Daoy (cell line): ENCODE measurements at regions not wholly inside any gene's neighbourhood (a gene's known extent, or its start where the extent isn't known, plus 50 kb on each side); places are given as distances from the start of the nearest gene placed in this dataset.
"Not testable (repeated sequence)": the region's sequence is repeated elsewhere in the genome, so short reads cannot be mapped to it uniquely, and the experiment has no call there.

Source experiments
- DNase-seq: peaks from one replicate; pipeline ENCODE4 v3.0.0-alpha.2; 2015; ENCODE audit warnings: low read depth

DNA sequence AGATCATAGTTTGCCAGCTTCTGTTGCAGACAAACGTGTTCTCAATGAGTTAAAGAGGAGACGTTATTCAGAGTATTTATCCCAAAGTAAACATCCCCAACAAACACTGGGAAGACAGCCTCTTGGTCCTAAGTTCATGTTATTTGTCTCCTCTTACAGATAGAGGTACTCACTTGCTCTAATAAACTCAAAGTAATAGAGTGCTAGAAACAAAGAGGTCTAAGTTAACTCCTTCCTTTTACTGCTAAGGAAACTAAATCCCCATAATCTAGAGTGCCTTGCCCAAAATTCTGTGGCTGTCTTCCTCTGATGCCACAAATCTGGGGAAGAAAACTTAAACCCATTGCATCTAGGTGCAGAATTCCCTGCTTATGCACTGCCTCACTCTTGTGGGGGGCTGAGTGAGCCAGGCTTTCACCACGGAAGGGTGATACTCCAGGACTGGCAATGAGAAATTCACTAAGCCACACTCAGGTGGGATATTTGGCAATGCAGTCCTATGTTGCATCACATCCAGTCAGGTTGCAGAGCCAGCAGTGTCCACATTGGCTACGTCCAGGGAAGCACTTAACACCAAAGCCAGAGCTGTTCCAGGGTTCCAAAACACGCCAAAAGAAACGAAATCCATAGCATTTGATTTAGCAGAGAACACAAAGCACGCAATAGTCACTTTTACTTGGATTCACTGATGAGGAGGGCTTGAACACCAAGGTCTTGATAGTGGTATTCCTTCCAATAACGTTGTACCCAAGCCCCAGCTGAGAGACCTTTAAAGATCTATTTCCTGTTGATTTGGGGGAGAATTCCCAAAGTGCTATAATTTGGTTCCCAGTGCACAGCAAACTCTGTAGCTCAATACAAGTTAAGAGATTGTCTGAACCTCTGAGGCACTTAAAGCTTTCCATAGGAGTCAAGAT is 81.0 kb upstream of the FOXQ1 start:
- DNase-seq = no peak

DNA sequence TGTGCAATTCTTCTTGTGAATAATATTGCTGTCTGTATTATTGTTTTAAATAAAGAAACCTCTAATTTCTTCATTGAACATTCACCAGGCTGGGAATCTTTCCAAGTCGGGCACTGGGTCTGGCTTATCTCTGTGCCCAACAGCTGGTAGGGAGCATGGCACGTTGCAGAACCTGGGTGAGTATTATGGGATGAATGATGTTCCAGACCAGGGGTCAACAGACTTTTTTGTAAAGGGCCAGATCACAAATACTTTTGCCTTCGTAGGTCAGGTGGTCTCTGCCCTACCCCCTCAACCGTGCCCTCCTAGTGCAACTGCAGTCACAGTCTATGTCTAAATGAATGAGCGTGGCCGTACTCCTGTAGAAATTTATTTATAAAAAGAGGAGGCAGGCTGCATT is 81.6 kb upstream of the FOXQ1 start:
- DNase-seq = no peak

DNA sequence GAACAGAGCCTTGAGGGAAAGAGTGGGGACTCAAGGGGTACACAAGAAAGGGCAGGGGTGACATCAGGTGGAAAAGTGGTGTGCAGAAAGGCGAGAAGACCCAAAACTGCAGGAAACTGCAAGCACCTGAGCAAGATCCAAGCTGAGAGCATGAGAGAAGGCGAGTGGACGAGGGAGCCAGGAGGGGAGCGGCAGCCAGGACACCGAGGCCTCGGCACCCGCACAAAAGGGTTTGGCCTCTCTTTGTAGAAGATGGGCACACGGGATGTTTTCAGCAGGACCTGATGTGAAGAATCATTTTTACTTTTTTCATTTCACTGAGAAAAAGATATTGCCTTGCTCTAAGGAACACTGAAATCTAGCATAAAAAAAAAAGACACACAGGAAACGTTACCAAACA is 82.1 kb upstream of the FOXQ1 start:
- no peak for DNase-seq

DNA sequence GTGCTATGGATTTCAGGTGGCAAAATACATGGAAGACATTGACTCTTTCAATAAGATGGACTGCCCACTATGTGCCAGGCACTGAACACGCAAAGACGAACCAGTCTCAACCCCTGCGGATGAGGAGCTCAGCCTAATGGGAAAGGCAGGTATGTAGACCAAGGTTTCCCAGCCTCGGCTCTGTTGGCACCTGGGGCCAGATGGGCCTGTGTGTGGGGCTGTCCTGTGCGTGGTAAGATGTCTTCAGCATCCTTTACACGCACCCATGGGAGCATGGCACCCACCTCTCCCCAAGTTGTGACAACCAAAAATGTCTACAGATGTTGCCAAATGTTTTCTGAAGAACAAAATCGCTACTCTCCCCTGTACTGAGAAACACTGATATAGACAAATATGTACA is 82.6 kb upstream of the FOXQ1 start:
- DNase-seq = no peak

DNA sequence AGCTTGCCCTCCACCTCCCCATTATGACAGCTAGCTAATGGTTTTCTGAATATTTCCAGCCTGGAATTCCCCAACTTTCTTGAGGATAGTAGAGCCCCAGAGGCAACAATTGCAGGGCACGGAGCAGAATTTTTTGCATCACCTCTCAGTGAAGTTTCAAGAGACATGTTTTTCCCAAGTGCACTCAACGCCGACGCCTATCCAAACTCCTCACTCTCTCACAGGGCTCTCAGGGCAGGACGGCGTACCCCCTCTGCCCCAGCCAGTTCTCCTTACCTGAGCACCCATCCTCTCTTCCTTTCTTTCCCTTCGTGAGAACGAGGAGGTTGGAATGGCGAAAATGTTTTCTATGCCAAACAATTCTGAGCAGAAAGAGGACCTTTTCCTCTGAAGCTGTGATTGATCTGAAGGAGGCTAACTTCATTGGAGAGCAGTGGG is 83.1 kb upstream of the FOXQ1 start:
- DNase-seq = no peak

DNA sequence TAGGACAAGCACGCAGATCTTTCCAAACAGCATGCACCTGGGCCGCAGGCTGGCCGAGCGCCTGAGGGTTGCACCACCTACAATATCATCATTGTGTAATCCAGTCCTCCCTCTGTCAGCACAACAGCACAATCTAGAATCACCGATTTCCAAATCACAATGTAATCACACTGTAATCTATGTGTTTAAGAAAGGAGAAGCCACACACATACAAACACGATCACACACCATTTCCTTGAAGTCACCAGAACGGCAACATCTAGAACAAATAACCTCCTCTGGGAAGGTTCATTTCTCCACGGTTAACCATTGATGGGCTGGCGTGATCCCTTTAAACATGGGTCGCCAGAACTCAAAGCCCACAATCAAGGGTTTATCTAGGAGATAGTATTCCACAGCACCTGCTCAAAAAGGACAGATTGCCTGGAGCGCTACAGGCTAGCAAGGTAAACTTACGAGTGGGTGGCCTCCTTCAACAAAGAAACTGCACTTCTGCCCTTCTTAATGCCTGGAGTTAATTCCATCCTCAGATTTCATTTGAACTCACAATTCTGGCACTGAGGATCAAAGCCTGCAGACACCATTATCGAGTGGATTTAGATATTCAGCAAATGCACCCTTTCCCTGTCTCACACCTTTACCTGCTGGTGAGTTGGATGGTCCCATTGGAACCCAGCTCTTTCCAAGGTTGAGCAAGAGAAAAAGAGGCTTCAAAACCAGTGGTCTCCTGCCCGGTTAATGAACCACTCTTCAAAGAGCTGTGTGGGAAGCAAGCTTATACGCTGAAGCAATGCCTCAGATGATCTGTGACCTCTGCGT is 83.8 kb upstream of the FOXQ1 start:
- no peak for DNase-seq

DNA sequence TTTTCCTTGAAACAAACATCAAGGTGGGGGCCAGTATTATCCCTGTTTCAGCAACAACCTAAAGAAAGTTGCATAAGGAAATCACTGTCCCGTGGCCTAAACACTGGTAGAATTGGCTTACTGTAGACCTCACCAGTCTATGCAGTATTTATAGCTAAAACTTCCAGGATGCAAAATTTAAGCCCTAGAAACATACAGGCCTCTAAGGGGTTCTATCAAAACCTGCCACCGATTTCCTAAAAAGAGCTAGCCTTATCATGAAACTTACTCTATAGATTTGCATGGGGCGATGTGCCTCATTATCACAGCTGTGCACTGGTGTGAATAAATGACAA is 84.3 kb upstream of the FOXQ1 start:
- DNase-seq = no peak

DNA sequence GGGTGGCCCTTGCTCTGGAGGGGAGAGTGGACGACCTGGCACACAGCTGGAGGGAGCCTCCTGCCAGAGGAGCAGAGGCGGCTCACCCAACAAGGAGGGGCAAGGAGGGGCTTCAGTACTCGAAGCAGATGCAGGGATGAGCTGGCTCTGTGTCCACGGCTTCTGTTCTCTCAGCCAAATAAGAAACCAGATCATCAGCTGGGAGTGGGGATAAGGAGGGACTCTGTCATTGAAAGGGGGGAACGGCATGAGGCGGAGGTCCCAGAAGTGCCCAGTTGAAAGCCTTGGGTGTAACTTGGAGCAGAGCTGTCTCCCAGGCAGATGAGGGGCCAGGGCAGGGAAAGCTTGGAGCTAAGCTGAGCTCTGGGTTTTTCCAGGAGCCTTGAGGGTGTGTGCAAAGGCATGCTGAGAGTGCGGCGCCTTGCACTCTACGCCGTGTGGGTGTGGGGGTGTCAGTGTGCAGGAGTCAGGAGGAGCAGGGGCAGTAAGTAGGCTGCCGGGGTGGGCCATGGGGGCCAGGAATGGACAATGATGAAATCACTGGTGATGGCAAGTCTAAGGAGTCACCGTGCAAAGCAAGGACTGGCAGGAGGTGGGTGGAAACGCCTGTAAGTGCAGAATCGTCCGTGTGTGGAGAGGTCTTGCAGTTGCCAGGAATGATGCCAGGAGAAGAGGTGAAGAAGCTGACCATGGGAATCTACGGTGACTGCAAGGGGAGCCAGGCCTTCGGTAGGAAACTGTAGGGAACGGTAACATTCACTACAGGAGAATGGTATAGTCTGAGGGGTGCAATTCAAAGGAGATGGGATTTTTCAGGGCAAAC is 85.4 kb upstream of the FOXQ1 start:
- no peak for DNase-seq

DNA sequence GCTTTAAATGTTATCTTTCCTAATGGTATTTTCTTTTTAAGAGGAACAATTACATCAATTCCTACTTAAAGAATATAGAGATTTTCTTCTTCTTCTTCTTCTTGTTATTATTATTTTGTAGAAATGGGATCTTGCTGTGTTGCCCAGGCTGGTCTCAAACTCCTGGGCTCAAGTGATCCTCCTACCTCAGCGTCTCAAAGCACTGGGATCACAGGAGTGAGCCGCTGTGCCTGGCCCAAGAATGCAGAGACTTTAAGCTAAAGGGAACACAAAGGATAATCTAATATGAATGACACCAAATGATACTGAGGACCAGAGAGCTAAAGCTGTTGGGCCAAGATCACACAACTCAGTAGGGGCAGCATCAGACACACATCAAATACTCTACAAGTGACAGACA is 87.4 kb upstream of the FOXQ1 start:
- no peak for DNase-seq

DNA sequence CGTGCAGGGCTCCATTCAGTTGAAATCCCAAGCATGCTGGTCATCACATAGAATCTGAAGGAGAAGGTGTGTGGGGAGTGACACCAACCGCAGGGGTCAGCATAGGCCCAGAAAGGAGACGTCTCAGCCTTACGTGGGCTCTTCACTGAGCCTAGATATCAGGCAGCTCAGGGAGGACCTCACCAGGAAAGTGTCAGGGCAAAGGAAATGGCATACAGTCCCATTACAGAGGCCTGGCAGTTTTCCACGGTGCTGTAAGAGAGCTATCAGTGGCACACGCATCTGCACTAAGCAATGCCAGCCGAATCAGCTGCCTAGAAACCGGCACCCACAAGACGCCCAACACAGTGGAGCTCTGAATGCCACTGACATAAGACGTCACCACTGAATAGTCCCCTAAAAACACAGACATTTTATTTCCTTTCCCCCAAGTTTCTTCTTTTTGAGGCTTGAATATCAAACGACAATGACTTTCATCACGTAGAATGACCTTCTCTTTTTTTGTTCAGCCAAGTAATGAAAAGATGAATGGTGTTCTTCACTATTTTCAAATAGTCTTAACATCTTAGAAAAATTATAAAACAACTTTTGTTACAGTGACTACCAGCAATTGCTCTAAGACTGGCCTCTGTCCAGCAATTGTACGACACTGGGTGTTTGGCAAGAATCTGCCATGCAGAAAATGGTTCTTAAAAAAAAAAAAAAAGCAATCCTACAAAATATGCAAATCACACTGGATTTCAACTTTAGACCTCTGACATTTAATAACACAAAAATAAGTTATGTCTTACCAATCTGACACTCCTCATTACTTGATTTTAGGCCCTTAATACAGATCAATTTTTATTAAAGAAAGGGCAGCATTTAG is 88.9 kb upstream of the FOXQ1 start:
- no peak for DNase-seq

DNA sequence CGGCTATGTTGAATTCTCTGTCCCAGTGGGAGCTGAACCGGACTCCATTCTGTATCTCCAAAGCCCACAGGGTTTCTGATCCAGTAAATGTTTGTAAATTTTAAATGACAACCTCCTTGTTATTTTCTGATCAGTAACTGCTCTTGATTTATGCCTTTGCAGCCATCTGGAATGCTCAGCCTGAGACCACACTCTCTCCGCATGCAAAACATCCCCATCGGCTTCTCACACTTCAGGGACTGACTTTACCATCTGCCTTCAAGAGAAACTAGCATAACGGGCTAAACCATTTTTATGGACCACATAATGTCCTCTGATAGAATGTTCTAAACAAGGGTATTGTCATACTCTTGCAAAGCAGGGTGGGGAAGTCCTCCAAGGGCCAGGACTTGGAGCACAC is 94.5 kb upstream of the FOXQ1 start:
- DNase-seq = no peak

DNA sequence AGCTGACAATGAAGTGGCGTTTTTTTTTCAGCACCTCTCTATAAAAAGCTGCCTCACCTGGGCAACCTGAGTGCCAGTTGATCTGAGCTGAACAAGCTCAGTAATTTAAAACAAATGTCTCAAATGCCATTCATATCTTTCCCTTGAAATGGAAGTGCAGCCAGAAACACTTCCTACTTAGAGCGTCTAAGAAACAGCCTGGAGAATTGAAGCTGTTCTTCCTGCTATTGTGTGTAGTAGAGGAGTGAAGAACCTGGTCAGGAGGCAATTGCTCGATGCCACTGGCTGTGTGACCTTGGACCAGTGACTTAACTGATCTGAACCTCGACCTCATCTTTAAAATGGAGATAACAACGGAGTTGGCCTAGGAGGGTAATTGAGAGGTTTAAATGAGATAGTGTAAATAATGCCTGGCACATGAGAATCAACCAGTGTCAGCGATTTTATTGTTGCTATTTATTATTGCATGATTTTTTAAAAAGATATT is 95.4 kb upstream of the FOXQ1 start:
- no peak for DNase-seq

DNA sequence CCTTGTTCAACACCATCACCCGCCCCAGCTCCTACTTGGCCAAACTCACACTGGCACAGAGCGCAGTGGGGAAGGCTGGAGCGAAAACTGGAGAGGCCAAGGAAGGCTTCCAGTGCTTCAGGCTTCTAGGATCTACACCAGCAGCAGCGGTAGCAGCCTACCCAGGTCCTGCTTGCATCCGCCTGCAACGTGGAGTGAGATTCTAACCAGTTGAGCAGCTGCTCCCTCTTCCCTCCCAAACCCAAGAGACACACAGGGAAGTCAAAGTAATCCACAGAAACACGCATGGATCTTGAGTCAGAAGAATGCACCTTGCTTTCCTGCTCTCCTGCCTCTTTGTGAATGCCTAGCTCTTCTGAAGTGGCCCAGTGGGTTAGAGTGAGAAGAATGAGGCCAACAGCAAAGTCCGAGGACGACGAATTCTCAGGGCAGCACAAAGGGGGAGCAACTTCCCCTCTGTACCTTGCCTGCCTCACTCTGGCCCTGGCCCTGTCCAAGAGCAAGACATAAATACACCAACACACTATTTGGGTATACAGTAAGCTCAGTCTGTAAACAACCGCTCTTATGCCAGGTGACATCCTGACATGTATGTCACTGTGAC is 95.9 kb upstream of the FOXQ1 start:
- no peak for DNase-seq

DNA sequence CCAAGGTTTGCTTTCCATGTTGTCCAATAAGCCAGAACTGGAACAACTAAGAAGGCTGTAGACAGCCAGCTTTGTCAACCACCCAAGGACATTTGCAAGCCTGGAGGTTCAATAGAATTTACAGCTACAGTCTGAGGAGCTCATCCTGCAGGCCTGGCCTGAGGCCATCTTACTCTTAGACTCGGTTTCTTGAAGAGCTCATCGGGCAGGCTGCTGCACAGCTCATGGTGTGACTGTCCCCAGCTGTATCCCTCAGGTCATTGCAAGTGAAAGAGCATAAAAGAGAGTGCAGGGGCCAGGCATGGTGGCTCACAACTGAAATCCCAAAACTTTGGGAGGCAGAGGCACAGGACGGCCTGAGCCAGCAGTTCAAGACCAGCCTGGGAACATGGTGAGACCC is 96.9 kb upstream of the FOXQ1 start:
- no peak for DNase-seq

DNA sequence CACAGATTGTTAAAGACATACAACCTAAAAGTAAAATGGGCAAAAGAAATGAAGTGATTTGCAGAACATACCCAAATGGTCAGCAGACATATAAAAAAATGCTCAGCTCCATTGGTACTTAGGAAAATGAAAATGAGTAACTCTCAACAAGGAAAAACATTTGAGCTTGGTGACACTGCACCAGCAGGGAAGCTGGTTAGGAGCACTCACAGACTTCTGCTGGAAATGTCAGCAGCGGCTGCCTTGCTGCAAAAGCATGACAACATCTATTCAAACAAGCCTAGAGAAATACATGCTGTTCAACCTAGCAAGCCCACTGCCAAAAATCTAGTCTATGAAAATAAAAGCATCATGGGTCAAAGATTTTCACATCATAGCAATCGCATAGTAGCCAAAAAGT is 99.0 kb upstream of the FOXQ1 start:
- DNase-seq = no peak

DNA sequence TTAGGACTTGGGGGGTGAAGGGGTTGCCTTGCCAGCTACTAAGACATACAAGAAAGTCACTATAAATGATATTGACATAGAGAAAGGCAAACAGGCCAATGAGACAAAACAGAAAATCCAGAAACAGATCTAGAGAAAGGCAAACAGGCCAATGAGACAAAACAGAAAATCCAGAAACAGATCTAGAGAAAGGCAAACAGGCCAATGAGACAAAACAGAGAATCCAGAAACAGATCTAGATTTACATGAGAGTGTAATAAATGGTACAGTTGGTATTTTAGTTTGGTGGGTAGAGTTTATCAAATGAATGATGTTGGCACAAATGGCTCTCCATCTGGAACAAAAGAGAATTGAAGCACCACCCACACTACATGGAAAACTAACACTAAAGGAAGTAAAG is 99.8 kb upstream of the FOXQ1 start:
- DNase-seq = not testable (repeated sequence)

DNA sequence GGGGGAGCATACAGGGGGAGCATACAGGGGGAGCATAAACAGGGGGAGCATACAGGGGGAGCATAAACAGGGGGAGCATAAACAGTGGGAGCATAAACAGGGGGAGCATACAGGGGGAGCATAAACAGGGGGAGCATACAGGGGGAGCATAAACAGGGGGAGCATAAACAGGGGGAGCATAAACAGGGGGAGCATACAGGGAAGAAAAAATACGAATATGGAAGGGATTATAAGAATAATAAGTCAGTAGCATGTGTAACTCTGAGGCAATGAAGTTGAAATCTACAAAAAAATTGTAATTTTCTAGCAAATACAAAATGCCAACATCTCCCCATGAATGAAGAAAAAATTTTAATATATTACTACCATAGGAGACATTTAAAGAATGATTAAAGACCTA is 101.3 kb upstream of the FOXQ1 start:
- not testable (repeated sequence) for DNase-seq

DNA sequence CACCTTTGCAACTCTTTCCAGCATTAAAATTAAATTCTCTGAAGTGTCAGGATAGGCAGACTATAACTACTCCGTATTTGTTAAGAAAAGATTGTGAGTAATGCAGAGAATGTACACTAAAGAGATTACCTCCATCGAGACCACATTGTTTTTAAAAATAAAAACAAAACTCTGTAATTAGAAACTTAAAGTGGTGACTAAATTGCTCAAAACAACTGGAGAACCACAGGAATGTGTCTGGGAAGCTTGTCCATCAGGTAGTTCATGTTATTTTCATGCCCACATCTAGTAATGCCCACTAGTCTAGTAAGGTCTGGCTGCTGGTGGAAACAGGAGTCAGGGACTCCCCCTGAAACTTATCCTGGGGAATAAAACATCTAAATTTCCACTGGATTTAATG is 103.0 kb upstream of the FOXQ1 start:
- DNase-seq = peak; percentile 26

DNA sequence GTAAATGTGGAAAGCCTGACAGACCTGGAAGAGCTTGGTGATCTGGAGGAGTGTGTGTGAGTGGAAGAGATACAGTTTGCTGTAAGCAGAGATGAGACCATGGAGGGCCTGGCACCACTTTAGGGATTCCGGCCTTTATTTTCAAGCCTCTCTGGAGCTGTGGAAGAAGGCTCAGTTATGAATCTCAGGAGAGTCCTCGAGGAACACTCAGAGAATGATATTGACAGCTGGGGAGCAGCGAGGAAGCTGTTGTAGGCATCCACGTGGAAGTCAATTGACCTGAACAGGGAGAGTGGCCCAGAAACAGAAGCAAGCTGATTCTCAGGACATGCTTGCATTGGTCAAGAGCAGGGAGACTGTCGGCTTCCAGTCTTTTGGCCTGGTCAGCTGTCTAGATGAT is 108.4 kb upstream of the FOXQ1 start:
- no peak for DNase-seq

DNA sequence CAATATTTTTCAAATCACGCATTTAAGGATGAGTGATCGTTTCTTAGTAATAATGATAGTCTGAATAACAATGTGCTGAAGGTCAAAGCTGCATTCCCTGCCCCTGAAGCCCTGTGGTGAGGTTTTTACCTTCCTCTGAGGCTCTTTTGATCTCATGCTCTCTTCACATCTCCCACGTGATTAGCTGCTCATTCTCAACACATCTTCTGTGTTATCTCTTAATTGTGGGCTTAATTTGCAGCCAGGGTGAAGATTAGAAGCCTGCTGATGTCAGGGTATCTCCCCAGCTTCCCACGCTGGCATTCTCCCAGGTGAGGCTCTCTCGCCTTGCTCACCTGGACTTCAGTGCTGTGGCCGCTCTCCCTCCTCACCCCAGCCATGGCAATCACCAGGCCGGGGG is 109.7 kb upstream of the FOXQ1 start:
- no peak for DNase-seq
